GM23338 (cell line): ENCODE measurements at regions not wholly inside any gene's neighbourhood (a gene's known extent, or its start where the extent isn't known, plus 50 kb on each side); places are given as distances from the start of the nearest gene placed in this dataset.

Experiments used
- ATAC-seq: fragments of 200-7000 bp; cut with Tn5 transposase; 3 replicates; pipeline ENCODE4 v1.9.1; 2020
- DNase-seq: peaks from one replicate; pipeline ENCODE4 v3.0.0-alpha.2; 2015; ENCODE audit warnings: low spot score
- H2AFZ ChIP-seq: fragments of 200-600 bp; sonication (generic); 2 replicates; pipeline ENCODE4 v1.8.0; 2016; ENCODE audit warnings: antibody characterized with exemption, mild to moderate bottlenecking, moderate library complexity
- H3F3A ChIP-seq: fragments of 200-600 bp; sonication (generic); replicated peaks from 2 replicates; pipeline ENCODE4 v1.8.0; 2017; ENCODE audit warnings: antibody characterized with exemption, mixed run types, low read depth
- H3K27ac ChIP-seq: fragments of 200-600 bp; sonication (generic); 2 replicates; pipeline ENCODE4 v1.6.1; 2016; ENCODE audit warnings: low read depth
- H3K27me3 ChIP-seq: fragments of 200-600 bp; sonication (generic); 2 replicates; pipeline ENCODE4 v1.8.0; 2016; ENCODE audit warnings: mild to moderate bottlenecking, mixed run types, moderate library complexity; ENCODE audit not compliant: insufficient read depth
- H3K36me3 ChIP-seq: fragments of 200-600 bp; sonication (generic); 2 replicates; pipeline ENCODE4 v1.8.0; 2016; ENCODE audit warnings: mild to moderate bottlenecking; ENCODE audit not compliant: insufficient read depth
- H3K4me1 ChIP-seq: fragments of 200-600 bp; sonication (generic); 2 replicates; pipeline ENCODE4 v1.8.0; 2016; ENCODE audit warnings: mild to moderate bottlenecking, moderate library complexity; ENCODE audit not compliant: insufficient read depth
- H3K4me2 ChIP-seq: fragments of 200-600 bp; sonication (generic); 2 replicates; pipeline ENCODE4 v1.7.1; 2017; ENCODE audit warnings: mixed run types
- H3K4me3 ChIP-seq: fragments of 200-600 bp; sonication (generic); 2 replicates; pipeline ENCODE4 v1.6.1; 2016; ENCODE audit warnings: mixed run types
- H3K79me2 ChIP-seq: fragments of 200-600 bp; sonication (generic); replicated peaks from 2 replicates; pipeline ENCODE4 v1.8.0; 2017; ENCODE audit warnings: mild to moderate bottlenecking; ENCODE audit not compliant: insufficient read depth
- H3K9me2 ChIP-seq: fragments of 200-600 bp; sonication (generic); 2 replicates; pipeline ENCODE4 v1.8.0; 2017; ENCODE audit not compliant: insufficient read depth
- H4K20me1 ChIP-seq: fragments of 200-600 bp; sonication (generic); replicated peaks from 2 replicates; pipeline ENCODE4 v1.8.0; 2017; ENCODE audit warnings: mild to moderate bottlenecking; ENCODE audit not compliant: insufficient read depth
- H3K27ac Mint-ChIP-seq: 2 replicates; pipeline ENCODE4 v1.8.0; 2020; ENCODE audit warnings: inconsistent platforms, mild to moderate bottlenecking, moderate library complexity, mixed read lengths
- H3K27me3 Mint-ChIP-seq: 3 replicates; pipeline ENCODE4 v1.8.0; 2022; ENCODE audit warnings: low read depth, mild to moderate bottlenecking, moderate library complexity, mixed read lengths, inconsistent platforms; ENCODE audit not compliant: insufficient read depth, poor library complexity
- H3K36me3 Mint-ChIP-seq: 3 replicates; pipeline ENCODE4 v1.8.0; 2021; ENCODE audit warnings: low read depth, mild to moderate bottlenecking, inconsistent platforms, moderate library complexity, mixed read lengths
- H3K4me1 Mint-ChIP-seq: 3 replicates; pipeline ENCODE4 v1.8.0; 2020; ENCODE audit warnings: mild to moderate bottlenecking, inconsistent platforms, mixed read lengths
- H3K4me3 Mint-ChIP-seq: 3 replicates; pipeline ENCODE4 v1.8.0; 2021; ENCODE audit warnings: moderate library complexity, mild to moderate bottlenecking, inconsistent platforms, mixed read lengths
- H3K9me3 Mint-ChIP-seq: 3 replicates; pipeline ENCODE4 v1.8.0; 2020; ENCODE audit warnings: moderate library complexity, mild to moderate bottlenecking, inconsistent platforms, mixed read lengths
- CREB1 ChIP-seq: fragments of 250-450 bp; sonication (Bioruptor Pico); IDR thresholded peaks from 2 replicates; pipeline ENCODE4 v1.5.0; 2020; ENCODE audit warnings: low read depth, mild to moderate bottlenecking, moderate library complexity
- CTCF ChIP-seq, 2 experiments: fragments of 200-600 bp in 1 of 2; sonication (generic) in 1 of 2; conservative IDR thresholded peaks; 2 replicates each; pipeline versions ENCODE4 v1.5.1 to v1.6.1; 2016 to 2017; ENCODE audit warnings: antibody characterized with exemption in 2 of 2, low read depth in 2 of 2, mild to moderate bottlenecking in 2 of 2, moderate library complexity in 1 of 2
- EZH2phosphoT487 ChIP-seq: fragments of 200-600 bp; sonication (generic); IDR thresholded peaks from one replicate; pipeline ENCODE4 v1.8.1; 2018; ENCODE audit warnings: antibody characterized with exemption; ENCODE audit not compliant: unreplicated experiment
- NANOG ChIP-seq: IDR thresholded peaks from 2 replicates; pipeline ENCODE4 v1.6.1; 2016; ENCODE audit warnings: antibody characterized with exemption, borderline replicate concordance
- STAT1 ChIP-seq: IDR thresholded peaks from one replicate; pipeline ENCODE4 v1.6.1; 2016; ENCODE audit warnings: antibody characterized with exemption; ENCODE audit not compliant: unreplicated experiment
- ZNF114 ChIP-seq: fragments of 250-450 bp; sonication (Bioruptor Pico); IDR thresholded peaks from 2 replicates; pipeline ENCODE4 v1.5.0; 2020; ENCODE audit warnings: mild to moderate bottlenecking, moderate library complexity
- ZNF331 ChIP-seq: fragments of 250-450 bp; sonication (Bioruptor Pico); IDR thresholded peaks from 2 replicates; pipeline ENCODE4 v1.5.0; 2020; ENCODE audit warnings: low read depth, mild to moderate bottlenecking, moderate library complexity
- ZNF462 ChIP-seq: fragments of 250-450 bp; sonication (Bioruptor Pico); IDR thresholded peaks from 2 replicates; pipeline ENCODE4 v1.5.0; 2020; ENCODE audit warnings: mild to moderate bottlenecking, moderate library complexity
- TF ChIP-seq, protein P1 (sequence below): IDR thresholded peaks from 2 replicates; pipeline ENCODE4 v1.6.1; 2016; ENCODE audit warnings: antibody characterized with exemption

DNA sequence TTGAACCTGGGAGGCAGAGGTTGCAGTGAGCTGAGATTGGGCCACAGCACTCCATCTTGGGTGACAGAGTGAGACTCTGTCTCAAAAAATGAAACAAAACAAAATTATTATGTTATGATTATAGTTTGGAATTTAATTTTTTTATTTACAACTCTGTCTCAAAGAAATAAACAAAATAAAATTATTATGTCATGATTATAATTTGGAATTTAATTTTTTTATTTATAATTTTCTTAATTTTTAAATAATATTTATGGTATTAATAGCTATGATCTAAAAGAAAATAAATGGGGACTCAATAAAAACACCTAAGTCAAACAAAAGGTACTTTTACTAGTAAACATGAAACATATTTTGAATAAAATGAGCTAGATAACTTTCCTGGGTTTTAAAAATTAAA lies 994.8 kb upstream of the GHITM start:
- Mint-ChIP-seq H3K27ac (no peak overlapping the region), H3K27me3 (no peaks in the 10 kb centered on the region), H3K4me3 (no peak overlapping the region), H3K4me1 (no peaks in the 10 kb centered on the region), H3K9me3 (no peaks in the 10 kb centered on the region), H3K36me3 (no peaks in the 10 kb centered on the region)
- H3K27ac ChIP-seq: no peak overlapping the region
- H2AFZ ChIP-seq: no peak overlapping the region
- no peak for TF ChIP-seq ZNF462 (CRISPR knock-in tag)
- TF ChIP-seq ZNF331 (CRISPR knock-in tag): no peak
- TF ChIP-seq NANOG: no peak
- no peak for TF ChIP-seq ZNF114 (CRISPR knock-in tag)
- ATAC-seq: no peak
- H3K9me2 ChIP-seq: no peaks in the 10 kb centered on the region
- H3K36me3 ChIP-seq: no peaks in the 10 kb centered on the region
- no peaks in the 10 kb centered on the region for H3F3A ChIP-seq
- H3K4me1 ChIP-seq: no peaks in the 10 kb centered on the region
- H3K4me2 ChIP-seq: no peak overlapping the region
- H3K27me3 ChIP-seq: no peaks in the 10 kb centered on the region
- H3K79me2 ChIP-seq: no peaks in the 10 kb centered on the region
- H3K4me3 ChIP-seq: no peak overlapping the region
- no peak for DNase-seq
- no peaks in the 10 kb centered on the region for H4K20me1 ChIP-seq

DNA sequence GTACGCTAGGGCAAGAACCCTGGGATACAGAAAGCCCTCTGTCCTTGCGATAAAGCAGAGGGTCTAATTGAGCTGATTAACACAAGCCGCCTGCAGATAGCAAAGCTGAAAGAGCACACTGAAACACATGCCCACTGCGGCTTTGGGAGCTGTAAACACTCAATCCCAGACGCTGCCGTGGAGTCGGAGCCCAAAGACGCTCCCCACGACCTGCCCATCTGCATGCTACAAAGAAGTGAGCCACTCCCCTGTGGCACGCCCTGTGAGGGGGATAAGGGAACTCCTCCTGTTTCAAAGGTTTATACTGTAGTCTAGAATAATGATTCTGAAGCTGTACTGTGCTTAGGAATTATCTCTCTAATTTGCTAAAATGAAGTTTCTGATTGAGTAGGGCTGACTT lies 985.6 kb upstream of the GHITM start:
- Histone ChIP-seq H3K79me2 (no peaks in the 10 kb centered on the region), H3K27me3 (no peaks in the 10 kb centered on the region), H2AFZ (0 out of 2 replicates have a peak overlapping the region, but pooled peaks have one; percentile 49), H3K4me2 (no peak overlapping the region), H3K4me3 (no peak overlapping the region), H3F3A (no peaks in the 10 kb centered on the region), H3K9me2 (no peaks in the 10 kb centered on the region), H4K20me1 (no peaks in the 10 kb centered on the region), H3K27ac (no peak overlapping the region), H3K4me1 (no peaks in the 10 kb centered on the region; the same call in 1 of the 2 replicates), H3K36me3 (no peaks in the 10 kb centered on the region)
- DNase-seq (peak; percentile 9), ATAC-seq (peak; percentile 72)
- peaks cover 1% of the 10 kb centered on the region for H3K27me3 Mint-ChIP-seq
- peaks cover 21% of the 10 kb centered on the region for H3K4me1 Mint-ChIP-seq
- no peak overlapping the region for H3K4me3 Mint-ChIP-seq
- H3K9me3 Mint-ChIP-seq: no peaks in the 10 kb centered on the region; the same call in 2 of the 3 replicates
- no peaks in the 10 kb centered on the region for H3K36me3 Mint-ChIP-seq
- H3K27ac Mint-ChIP-seq: no peak overlapping the region
- TF ChIP-seq EZH2phosphoT487: no peak
- no peak for TF ChIP-seq STAT1
- no peak for TF ChIP-seq ZNF114 (CRISPR knock-in tag)
- TF ChIP-seq CTCF (conservative IDR thresholded peaks at IDR 0.05; ENCODE audit: low read depth in 2 of 2): no peak
- no peak for TF ChIP-seq CREB1
- TF ChIP-seq ZNF331 (CRISPR knock-in tag): no peak
- TF ChIP-seq, protein P1, sequence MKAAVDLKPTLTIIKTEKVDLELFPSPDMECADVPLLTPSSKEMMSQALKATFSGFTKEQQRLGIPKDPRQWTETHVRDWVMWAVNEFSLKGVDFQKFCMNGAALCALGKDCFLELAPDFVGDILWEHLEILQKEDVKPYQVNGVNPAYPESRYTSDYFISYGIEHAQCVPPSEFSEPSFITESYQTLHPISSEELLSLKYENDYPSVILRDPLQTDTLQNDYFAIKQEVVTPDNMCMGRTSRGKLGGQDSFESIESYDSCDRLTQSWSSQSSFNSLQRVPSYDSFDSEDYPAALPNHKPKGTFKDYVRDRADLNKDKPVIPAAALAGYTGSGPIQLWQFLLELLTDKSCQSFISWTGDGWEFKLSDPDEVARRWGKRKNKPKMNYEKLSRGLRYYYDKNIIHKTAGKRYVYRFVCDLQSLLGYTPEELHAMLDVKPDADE: no peak
